ENCODE measurements at regions not wholly inside any gene's neighbourhood (a gene's known extent, or its start where the extent isn't known, plus 50 kb on each side); places are given as distances from the start of the nearest gene placed in this dataset.

- no peak for FAIRE-seq
- no peak overlapping the region for H3K4me3 ChIP-seq (replicated peaks in 1 of 3; ENCODE audit: insufficient read depth in 1 of 3, low read depth in 2 of 3, low read length in 3 of 3)
- TF ChIP-seq KIAA2018 (CRISPR knock-in tag; IDR thresholded peaks at IDR 0.05; ENCODE audit: borderline replicate concordance) (no peak), ZNF816 (CRISPR knock-in tag; IDR thresholded peaks at IDR 0.05; ENCODE audit: borderline replicate concordance) (no peak)
- TF ChIP-seq, protein P1, sequence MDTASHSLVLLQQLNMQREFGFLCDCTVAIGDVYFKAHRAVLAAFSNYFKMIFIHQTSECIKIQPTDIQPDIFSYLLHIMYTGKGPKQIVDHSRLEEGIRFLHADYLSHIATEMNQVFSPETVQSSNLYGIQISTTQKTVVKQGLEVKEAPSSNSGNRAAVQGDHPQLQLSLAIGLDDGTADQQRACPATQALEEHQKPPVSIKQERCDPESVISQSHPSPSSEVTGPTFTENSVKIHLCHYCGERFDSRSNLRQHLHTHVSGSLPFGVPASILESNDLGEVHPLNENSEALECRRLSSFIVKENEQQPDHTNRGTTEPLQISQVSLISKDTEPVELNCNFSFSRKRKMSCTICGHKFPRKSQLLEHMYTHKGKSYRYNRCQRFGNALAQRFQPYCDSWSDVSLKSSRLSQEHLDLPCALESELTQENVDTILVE (CRISPR knock-in tag; IDR thresholded peaks at IDR 0.05) = no peak
- ChIA-PET CTCF (ENCODE audit: low intra/inter-chr PET ratio, low total read pairs) (no interaction called here), POLR2A (no interaction called here)
- H3K9me3 ChIP-seq (ENCODE audit: low read length) = no peaks in the 10 kb centered on the region
- no peaks in the 10 kb centered on the region for H3K27me3 ChIP-seq (ENCODE audit: control insufficient read depth in 1 of 2, insufficient read depth in 2 of 2, low read length in 2 of 2)
- no peaks in the 10 kb centered on the region for H3K79me2 ChIP-seq (ENCODE audit: insufficient read depth, low read length)
- H4K20me1 ChIP-seq (ENCODE audit: insufficient read depth, low read length) = no peaks in the 10 kb centered on the region
- H3K4me2 ChIP-seq (ENCODE audit: low read depth, low read length) = no peak overlapping the region
- no peaks in the 10 kb centered on the region for H3K36me3 ChIP-seq (replicated peaks in 1 of 2; ENCODE audit: control insufficient read depth in 1 of 2, insufficient read depth in 2 of 2, low read length in 2 of 2)
- BruUV-seq (replicated peaks) = no TSS peak
- in situ Hi-C loops (cut with HindIII; ENCODE audit: extremely low pct_ligation_motif_present, low pct_unique_long_range_greater_than_20kb) = no loop called here
- intact Hi-C loops (cut with micrococcal nuclease; ENCODE audit: unreplicated experiment) = no loop called here
- no peak overlapping the region for H3K9ac ChIP-seq (ENCODE audit: insufficient read depth, low read depth, low read length)
- H3K27ac ChIP-seq (ENCODE audit: extremely low read length, insufficient read depth, low read length) = no peak overlapping the region
- H2AFZ ChIP-seq (ENCODE audit: low read length) = no peak overlapping the region
- no peaks in the 10 kb centered on the region for H3K4me1 ChIP-seq (ENCODE audit: insufficient read depth, low read length)
- no peak for DNase-seq (ENCODE audit: low spot score)
- WGBS (ENCODE audit: low lambda C conversion rate) = 21% methylated on average over 1 of the region's 1 CpG
- ATAC-seq = no peak
These were observed 202.4 kb downstream of the PRELID2 start for GRCh38 chr5:145632701-145633100.

Measured in HepG2 (cell line).